KMS-11 (cell line): ENCODE measurements at regions not wholly inside any gene's neighbourhood (a gene's known extent, or its start where the extent isn't known, plus 50 kb on each side); places are given as distances from the start of the nearest gene placed in this dataset.

ENCODE experiments used
- H2AFZ ChIP-seq: fragments of 200-600 bp; sonication (generic); 2 replicates; pipeline ENCODE4 v1.6.1; 2016; ENCODE audit warnings: antibody characterized with exemption, mixed run types, low read depth
- H3K27ac ChIP-seq: fragments of 200-600 bp; sonication (generic); 2 replicates; pipeline ENCODE4 v1.6.1; 2016; ENCODE audit warnings: mild to moderate bottlenecking, mixed run types
- H3K27me3 ChIP-seq: fragments of 200-600 bp; sonication (generic); 2 replicates; pipeline ENCODE4 v1.6.1; 2017; ENCODE audit warnings: mild to moderate bottlenecking, low read depth, mixed run types, moderate library complexity; ENCODE audit not compliant: insufficient read depth
- H3K36me3 ChIP-seq: fragments of 200-600 bp; sonication (generic); 2 replicates; pipeline ENCODE4 v1.6.1; 2017; ENCODE audit warnings: mild to moderate bottlenecking, mixed run types; ENCODE audit not compliant: insufficient read depth
- H3K4me1 ChIP-seq: fragments of 200-600 bp; sonication (generic); 2 replicates; pipeline ENCODE4 v1.6.1; 2016; ENCODE audit warnings: mild to moderate bottlenecking, low read depth, mixed run types; ENCODE audit not compliant: poor library complexity, severe bottlenecking
- H3K4me2 ChIP-seq: fragments of 200-600 bp; sonication (generic); 2 replicates; pipeline ENCODE4 v1.7.0; 2016; ENCODE audit warnings: mild to moderate bottlenecking, mixed run types
- H3K4me3 ChIP-seq: fragments of 200-600 bp; sonication (generic); IDR thresholded peaks from 2 replicates; pipeline ENCODE4 v1.6.1; 2017; ENCODE audit warnings: low read depth, low read length, mixed read lengths; ENCODE audit not compliant: insufficient read depth
- H3K79me2 ChIP-seq: fragments of 200-600 bp; sonication (generic); 2 replicates; pipeline ENCODE4 v1.6.1; 2016; ENCODE audit warnings: low read depth, mixed run types; ENCODE audit not compliant: insufficient read depth
- H3K9ac ChIP-seq: fragments of 200-600 bp; sonication (generic); 2 replicates; pipeline ENCODE4 v1.6.1; 2016; ENCODE audit warnings: mild to moderate bottlenecking, mixed run types
- H4K20me1 ChIP-seq: fragments of 200-600 bp; sonication (generic); 2 replicates; pipeline ENCODE4 v1.6.1; 2016; ENCODE audit warnings: mild to moderate bottlenecking, mixed run types; ENCODE audit not compliant: insufficient read depth
- CTCF ChIP-seq: fragments of 200-600 bp; sonication (generic); conservative IDR thresholded peaks from 2 replicates; pipeline ENCODE4 v1.6.1; 2017; ENCODE audit warnings: low read depth, mild to moderate bottlenecking, antibody characterized with exemption, low read length, moderate library complexity, mixed read lengths

DNA sequence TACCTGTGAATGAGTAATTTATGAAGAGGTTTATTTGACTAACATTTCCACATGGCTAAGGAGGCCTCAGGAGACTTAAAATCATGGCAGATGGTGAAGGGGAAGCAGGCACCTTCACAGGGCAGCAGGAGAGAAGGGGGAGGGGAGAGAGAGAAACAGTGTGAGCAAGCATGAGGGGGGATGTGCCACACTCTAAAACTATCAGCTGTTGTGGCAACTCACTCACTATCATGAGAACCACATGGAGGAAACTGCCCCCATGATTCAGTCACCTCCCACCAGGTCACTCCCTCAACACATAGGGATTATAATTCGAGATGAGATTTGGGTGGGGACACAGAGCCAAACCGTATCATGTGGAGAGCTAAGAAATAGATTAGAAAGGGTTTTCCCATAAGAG lies 309.0 kb downstream of the RDH14 start:
- no peak overlapping the region for H3K4me2 ChIP-seq
- no peaks in the 10 kb centered on the region for H3K79me2 ChIP-seq
- H3K36me3 ChIP-seq = no peaks in the 10 kb centered on the region
- no peak overlapping the region for H3K9ac ChIP-seq
- no peak for TF ChIP-seq CTCF
- H3K4me1 ChIP-seq = no peaks in the 10 kb centered on the region
- no peak overlapping the region for H3K4me3 ChIP-seq
- H3K27ac ChIP-seq = no peak overlapping the region
- no peak overlapping the region for H2AFZ ChIP-seq
- no peaks in the 10 kb centered on the region for H3K27me3 ChIP-seq
- no peaks in the 10 kb centered on the region for H4K20me1 ChIP-seq

- Histone ChIP-seq H3K4me3 (no peak overlapping the region), H3K4me1 (no peaks in the 10 kb centered on the region), H3K27ac (no peak overlapping the region), H3K4me2 (no peak overlapping the region), H4K20me1 (no peaks in the 10 kb centered on the region), H2AFZ (no peak overlapping the region), H3K27me3 (no peaks in the 10 kb centered on the region), H3K79me2 (no peaks in the 10 kb centered on the region), H3K36me3 (no peaks in the 10 kb centered on the region), H3K9ac (no peak overlapping the region)
- no peak for TF ChIP-seq CTCF
These were observed 313.0 kb downstream of the RDH14 start for GRCh38 chr2:18247282-18248110.

DNA sequence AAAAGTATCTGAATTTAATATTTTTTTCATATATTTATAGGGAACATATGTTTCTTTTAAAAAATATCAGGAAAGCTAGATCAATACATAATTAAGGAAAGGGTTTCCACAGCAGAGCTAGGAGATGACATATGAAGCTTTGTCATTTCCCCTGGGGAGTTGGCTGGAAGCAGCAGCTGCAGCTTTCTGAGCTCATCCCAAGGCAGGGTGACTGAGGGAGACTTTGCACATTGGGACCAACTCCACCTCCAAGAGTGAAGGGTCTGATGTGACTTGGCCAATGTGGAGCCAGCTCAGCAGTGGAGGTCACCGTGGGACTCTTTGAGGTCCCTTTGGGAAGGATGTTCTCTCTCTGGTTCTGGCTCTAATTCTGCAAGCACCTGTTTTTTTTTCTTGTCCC lies 315.1 kb downstream of the RDH14 start:
- H3K27ac ChIP-seq = no peak overlapping the region
- no peak overlapping the region for H3K4me2 ChIP-seq
- H3K36me3 ChIP-seq = no peaks in the 10 kb centered on the region
- H3K79me2 ChIP-seq = no peaks in the 10 kb centered on the region
- H3K4me1 ChIP-seq = no peaks in the 10 kb centered on the region
- H4K20me1 ChIP-seq = no peaks in the 10 kb centered on the region
- no peak for TF ChIP-seq CTCF
- H3K9ac ChIP-seq = no peak overlapping the region
- no peak overlapping the region for H3K4me3 ChIP-seq
- no peaks in the 10 kb centered on the region for H3K27me3 ChIP-seq
- no peak overlapping the region for H2AFZ ChIP-seq

GRCh38 chr2:18244845-18245244 lies 315.6 kb downstream of the RDH14 start:
- no peak overlapping the region for H3K4me2 ChIP-seq
- no peaks in the 10 kb centered on the region for H3K36me3 ChIP-seq
- H3K9ac ChIP-seq = no peak overlapping the region
- H3K27ac ChIP-seq = no peak overlapping the region
- no peaks in the 10 kb centered on the region for H3K79me2 ChIP-seq
- no peaks in the 10 kb centered on the region for H3K27me3 ChIP-seq
- no peak for TF ChIP-seq CTCF
- no peaks in the 10 kb centered on the region for H3K4me1 ChIP-seq
- no peak overlapping the region for H3K4me3 ChIP-seq
- no peak overlapping the region for H2AFZ ChIP-seq
- no peaks in the 10 kb centered on the region for H4K20me1 ChIP-seq
